ENCODE measurements at regions not wholly inside any gene's neighbourhood (a gene's known extent, or its start where the extent isn't known, plus 50 kb on each side); places are given as distances from the start of the nearest gene placed in this dataset.
A peak's percentile ranks its signal among the peaks of the same experiment; 100 is the strongest.

- peak; percentile 2 for DNase-seq (ENCODE audit: low read depth)
- no peak for TF ChIP-seq CTCF (IDR thresholded peaks at IDR 0.05; ENCODE audit: insufficient read depth, low read length)
- no peak overlapping the region for H3K4me3 ChIP-seq (ENCODE audit: low read depth, low read length)
Observed at GRCh38 chr9:28967226-28967625, 1393.9 kb upstream of the C9orf72 start.

DNA sequence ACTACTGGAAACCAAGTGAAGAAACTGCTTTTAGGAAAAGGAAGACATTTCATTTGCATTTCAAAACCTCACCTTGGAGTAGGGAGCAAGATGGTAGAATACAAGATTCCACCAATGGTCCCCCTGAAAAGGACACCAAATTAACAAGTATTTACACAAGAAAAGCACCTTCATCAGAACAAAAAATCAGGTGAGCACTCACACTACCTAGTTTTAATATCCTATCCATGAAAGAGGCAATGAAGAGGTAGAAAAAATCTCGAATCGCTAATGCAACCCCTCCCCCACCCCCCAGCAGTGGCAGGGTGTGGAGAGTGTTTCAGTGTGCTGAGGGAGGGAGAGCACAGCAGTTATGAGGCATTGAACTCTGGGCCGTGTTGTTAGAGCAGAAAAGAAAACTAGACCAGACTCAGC, 1397.0 kb upstream of the C9orf72 start:
- no peak for DNase-seq (ENCODE audit: low read depth)
- H3K4me3 ChIP-seq (ENCODE audit: low read depth, low read length) = no peak overlapping the region
- no peak for TF ChIP-seq CTCF (IDR thresholded peaks at IDR 0.05; ENCODE audit: insufficient read depth, low read length)

- no peak for DNase-seq (ENCODE audit: low read depth)
- H3K4me3 ChIP-seq (ENCODE audit: low read depth, low read length) = no peak overlapping the region
- TF ChIP-seq CTCF (IDR thresholded peaks at IDR 0.05; ENCODE audit: insufficient read depth, low read length) = no peak
Observed at GRCh38 chr9:28971881-28972280, 1398.6 kb upstream of the C9orf72 start.

DNA sequence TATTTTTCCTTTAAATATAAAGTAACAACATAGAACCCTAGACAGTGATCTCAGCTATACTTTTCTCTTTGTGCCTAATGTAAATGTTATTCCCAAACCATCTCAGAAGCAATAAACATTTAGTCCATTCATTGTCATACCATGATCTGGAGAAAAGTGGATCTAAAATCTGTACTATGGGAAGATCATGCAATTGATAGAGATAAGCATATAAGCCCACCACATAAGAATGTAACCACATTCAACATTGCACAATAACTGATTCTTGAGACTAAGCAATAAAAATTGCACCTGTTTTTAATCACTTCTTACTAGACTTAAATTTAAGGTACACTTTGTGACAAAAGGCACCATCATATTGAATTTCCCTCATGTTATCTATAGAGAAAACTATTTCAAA, 1403.0 kb upstream of the C9orf72 start:
- no peak for TF ChIP-seq CTCF (IDR thresholded peaks at IDR 0.05; ENCODE audit: insufficient read depth, low read length)
- no peak overlapping the region for H3K4me3 ChIP-seq (ENCODE audit: low read depth, low read length)
- DNase-seq (ENCODE audit: low read depth) = no peak

DNA sequence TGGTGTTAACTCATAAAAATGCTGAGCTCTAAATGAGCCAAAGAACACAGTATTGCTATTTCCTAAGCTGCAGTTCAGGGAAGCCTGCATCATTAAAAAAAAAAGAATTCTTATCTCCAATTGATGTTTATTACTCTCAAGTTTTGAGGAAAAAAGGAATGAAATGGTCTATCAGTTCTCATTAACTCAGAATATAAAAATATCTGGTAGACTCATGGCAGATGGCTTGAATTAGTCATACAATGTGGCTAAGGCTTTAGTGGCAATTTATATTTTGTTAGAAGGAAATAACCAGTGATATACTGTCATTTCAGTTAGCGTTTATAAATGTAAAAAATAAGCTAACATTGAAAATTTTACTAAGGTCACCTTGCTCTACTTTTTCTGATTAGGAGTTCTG, 1403.4 kb upstream of the C9orf72 start:
- TF ChIP-seq CTCF (IDR thresholded peaks at IDR 0.05; ENCODE audit: insufficient read depth, low read length) = no peak
- H3K4me3 ChIP-seq (ENCODE audit: low read depth, low read length) = no peak overlapping the region
- no peak for DNase-seq (ENCODE audit: low read depth)

DNA sequence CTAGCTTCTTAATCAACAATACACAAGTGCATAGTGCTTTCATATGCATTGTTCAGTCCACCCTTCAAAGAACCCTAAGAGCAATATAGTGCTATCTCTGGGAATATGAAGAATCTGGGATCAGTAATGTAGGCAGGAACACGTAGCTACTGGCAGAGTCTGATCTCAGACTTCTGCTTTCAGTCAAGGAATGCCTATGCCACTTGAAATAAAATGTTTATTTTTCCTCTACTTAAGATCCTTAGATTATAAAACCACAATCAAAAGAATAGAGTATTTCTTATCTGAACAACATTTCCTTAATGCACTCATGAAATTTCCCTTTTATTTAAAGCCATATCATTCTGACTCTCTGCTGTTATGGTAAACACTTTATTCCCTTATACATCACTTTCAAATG, 1407.8 kb upstream of the C9orf72 start:
- no peak for TF ChIP-seq CTCF (IDR thresholded peaks at IDR 0.05; ENCODE audit: insufficient read depth, low read length)
- no peak for DNase-seq (ENCODE audit: low read depth)
- no peak overlapping the region for H3K4me3 ChIP-seq (ENCODE audit: low read depth, low read length)

GRCh38 chr9:28981711-28982110, 1408.4 kb upstream of the C9orf72 start:
- TF ChIP-seq CTCF (IDR thresholded peaks at IDR 0.05; ENCODE audit: insufficient read depth, low read length) = no peak
- no peak overlapping the region for H3K4me3 ChIP-seq (ENCODE audit: low read depth, low read length)
- DNase-seq (ENCODE audit: low read depth) = no peak
